ENCODE measurements at regions not wholly inside any gene's neighbourhood (a gene's known extent, or its start where the extent isn't known, plus 50 kb on each side); places are given as distances from the start of the nearest gene placed in this dataset.
"Not testable (repeated sequence)": the region's sequence is repeated elsewhere in the genome, so short reads cannot be mapped to it uniquely, and the experiment has no call there.

DNA sequence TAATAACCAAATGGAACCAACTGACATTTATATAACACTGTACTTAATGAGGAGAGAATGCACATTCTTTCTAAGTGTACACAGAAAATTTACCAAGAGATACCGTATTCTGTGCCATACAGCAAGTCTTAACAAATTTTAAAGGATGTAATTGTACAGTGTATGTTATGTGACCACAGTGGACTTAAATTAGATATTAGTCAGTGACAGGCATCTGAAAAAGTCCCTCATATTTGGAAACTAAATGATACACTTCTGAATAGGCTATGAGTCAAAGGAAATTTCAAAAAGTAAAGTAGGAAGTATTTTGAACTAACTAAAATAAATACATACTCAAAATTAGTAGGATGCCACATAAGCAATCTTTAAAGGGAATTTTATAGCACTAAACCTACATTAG lies 59.6 kb upstream of the P3H2 start:
- no peak overlapping the region for H3K27ac ChIP-seq
- H3K9ac ChIP-seq = no peak overlapping the region

GRCh38 chr3:190178779-190179178 lies 58.1 kb upstream of the P3H2 start:
- Histone ChIP-seq H3K27me3 (ENCODE audit: insufficient read depth, low read depth) (no peaks in the 10 kb centered on the region), H3K4me1 (ENCODE audit: low read depth, poor library complexity, severe bottlenecking) (peaks cover 12% of the 10 kb centered on the region), H2AFZ (ENCODE audit: low read depth) (no peak overlapping the region), H3K79me2 (ENCODE audit: insufficient read depth, low read depth) (no peaks in the 10 kb centered on the region), H3K27ac (no peak overlapping the region), H4K20me1 (ENCODE audit: insufficient read depth) (no peaks in the 10 kb centered on the region), H3K36me3 (ENCODE audit: insufficient read depth) (no peaks in the 10 kb centered on the region), H3K4me2 (no peak overlapping the region), H3K9ac (no peak overlapping the region), H3K4me3 (IDR thresholded peaks at IDR 0.05; ENCODE audit: insufficient read depth, low read depth, low read length) (no peak overlapping the region)
- TF ChIP-seq CTCF (conservative IDR thresholded peaks at IDR 0.05; ENCODE audit: low read depth, low read length) = no peak

More for the DNA sequence above, 59.6 kb upstream of the P3H2 start:
- Histone ChIP-seq H3K4me2 (no peak overlapping the region), H3K79me2 (ENCODE audit: insufficient read depth, low read depth) (no peaks in the 10 kb centered on the region), H2AFZ (ENCODE audit: low read depth) (no peak overlapping the region), H3K4me1 (ENCODE audit: low read depth, poor library complexity, severe bottlenecking) (peaks cover 12% of the 10 kb centered on the region), H3K27me3 (ENCODE audit: insufficient read depth, low read depth) (no peaks in the 10 kb centered on the region), H4K20me1 (ENCODE audit: insufficient read depth) (no peaks in the 10 kb centered on the region), H3K36me3 (ENCODE audit: insufficient read depth) (no peaks in the 10 kb centered on the region), H3K4me3 (IDR thresholded peaks at IDR 0.05; ENCODE audit: insufficient read depth, low read depth, low read length) (no peak overlapping the region)
- TF ChIP-seq CTCF (conservative IDR thresholded peaks at IDR 0.05; ENCODE audit: low read depth, low read length) = no peak

GRCh38 chr3:190176933-190177525 lies 56.3 kb upstream of the P3H2 start:
- H3K27me3 ChIP-seq (ENCODE audit: insufficient read depth, low read depth); H3K36me3 ChIP-seq (ENCODE audit: insufficient read depth); H3K27ac ChIP-seq; H3K9ac ChIP-seq; H3K79me2 ChIP-seq (ENCODE audit: insufficient read depth, low read depth); H3K4me2 ChIP-seq; H3K4me1 ChIP-seq (ENCODE audit: low read depth, poor library complexity, severe bottlenecking); H3K4me3 ChIP-seq (IDR thresholded peaks at IDR 0.05; ENCODE audit: insufficient read depth, low read depth, low read length); H4K20me1 ChIP-seq (ENCODE audit: insufficient read depth); H2AFZ ChIP-seq (ENCODE audit: low read depth): not testable (repeated sequence)

DNA sequence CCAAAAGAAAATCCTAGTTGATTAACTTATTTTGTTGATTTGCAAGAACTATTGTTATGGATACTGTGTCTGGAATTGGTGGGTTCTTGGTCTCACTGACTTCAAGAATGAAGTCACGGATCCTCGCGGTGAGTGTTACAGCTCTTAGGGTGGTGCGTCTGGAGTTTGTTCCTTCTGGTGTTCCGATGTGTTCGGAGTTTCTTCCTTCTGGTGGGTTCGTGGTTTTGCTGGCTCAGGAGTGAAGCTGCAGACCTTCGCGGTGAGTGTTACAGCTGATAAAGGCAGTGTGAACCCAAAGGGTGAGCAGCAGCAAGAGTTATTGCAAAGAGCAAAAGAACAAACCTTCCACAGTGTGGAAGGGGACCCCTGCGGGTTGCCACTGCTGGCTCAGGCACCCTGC lies 55.4 kb upstream of the P3H2 start:
- not testable (repeated sequence) for H3K79me2 ChIP-seq (ENCODE audit: insufficient read depth, low read depth); H3K27ac ChIP-seq; H3K4me3 ChIP-seq (IDR thresholded peaks at IDR 0.05; ENCODE audit: insufficient read depth, low read depth, low read length); H3K4me1 ChIP-seq (ENCODE audit: low read depth, poor library complexity, severe bottlenecking); H3K4me2 ChIP-seq; H3K9ac ChIP-seq; H3K27me3 ChIP-seq (ENCODE audit: insufficient read depth, low read depth); H2AFZ ChIP-seq (ENCODE audit: low read depth); H4K20me1 ChIP-seq (ENCODE audit: insufficient read depth); H3K36me3 ChIP-seq (ENCODE audit: insufficient read depth)

- Histone ChIP-seq H4K20me1 (ENCODE audit: insufficient read depth) (no peaks in the 10 kb centered on the region), H3K9ac (no peak overlapping the region)
These were observed 54.8 kb upstream of the P3H2 start for GRCh38 chr3:190175490-190175889.

More at GRCh38 chr3:190175490-190175889, 54.8 kb upstream of the P3H2 start:
- H3K27ac ChIP-seq = no peak overlapping the region
- no peak overlapping the region for H3K4me3 ChIP-seq (IDR thresholded peaks at IDR 0.05; ENCODE audit: insufficient read depth, low read depth, low read length)
- H3K4me1 ChIP-seq (ENCODE audit: low read depth, poor library complexity, severe bottlenecking) = peaks cover under 1% of the 10 kb centered on the region
- H3K27me3 ChIP-seq (ENCODE audit: insufficient read depth, low read depth) = no peaks in the 10 kb centered on the region
- H3K79me2 ChIP-seq (ENCODE audit: insufficient read depth, low read depth) = no peaks in the 10 kb centered on the region
- no peaks in the 10 kb centered on the region for H3K36me3 ChIP-seq (ENCODE audit: insufficient read depth)
- H2AFZ ChIP-seq (ENCODE audit: low read depth) = no peak overlapping the region
- no peak overlapping the region for H3K4me2 ChIP-seq
- no peak for TF ChIP-seq CTCF (conservative IDR thresholded peaks at IDR 0.05; ENCODE audit: low read depth, low read length)
